A549 (cell line): ENCODE measurements at regions not wholly inside any gene's neighbourhood (a gene's known extent, or its start where the extent isn't known, plus 50 kb on each side); places are given as distances from the start of the nearest gene placed in this dataset.

Experiments
- ATAC-seq, 2 experiments: fragments of 200-7000 bp in 1 of 2; fragments of >200 bp in 1 of 2; cut with Nextera tagmentation in 1 of 2; cut with Tn5 transposase in 1 of 2; 3 replicates each; pipeline versions ENCODE4 v1.8.0 to v1.9.1; 2018 to 2020; ENCODE audit warnings: mild to moderate bottlenecking in 1 of 2, moderate library complexity in 1 of 2
- CTCF ChIA-PET: fragments of 300-600 bp; sonication (Branson Sonifier 250); formaldehyde crosslinking; extraction: SDS; loops from one replicate; lab custom pipeline; 2021; ENCODE audit warnings: antibody characterized with exemption, inconsistent platforms; lab: Yijun Ruan, JAX
- POLR2A ChIA-PET: fragments of 350-600 bp; formaldehyde crosslinking; extraction: SDS; loops from one replicate; lab custom pipeline; 2021; ENCODE audit warnings: antibody characterized with exemption, inconsistent platforms; lab: Yijun Ruan, JAX
- DNase-seq, 2 experiments: peaks; one replicate each; pipeline versions ENCODE4 v3.0.0 to v3.0.0-alpha.2; 2011 to 2016; ENCODE audit warnings: low read depth in 1 of 2, low spot score in 1 of 2
- FAIRE-seq: peaks from 2 replicates; lab custom pipeline; 2011; peaks lifted over from hg19 to GRCh38; lab: Jason Lieb, UNC
- H3K27ac ChIP-seq, 2 experiments: fragments of >200 bp; sonication (Bioruptor Twin); formaldehyde crosslinking; 3 replicates each; pipeline ENCODE4 v1.5.1; 2016 to 2017
- H3K4me1 ChIP-seq: fragments of >200 bp; sonication (Bioruptor Twin); formaldehyde crosslinking; 3 replicates; pipeline ENCODE4 v1.6.1; 2016
- H3K4me2 ChIP-seq: fragments of >200 bp; sonication (Bioruptor Twin); formaldehyde crosslinking; 3 replicates; pipeline ENCODE4 v1.6.1; 2016
- H3K4me3 ChIP-seq: fragments of >200 bp; sonication (Bioruptor Twin); formaldehyde crosslinking; 3 replicates; pipeline ENCODE4 v1.5.1; 2016
- H3K9me3 ChIP-seq: fragments of >200 bp; sonication (Bioruptor Twin); formaldehyde crosslinking; 3 replicates; pipeline ENCODE4 v1.6.1; 2016
- BHLHE40 ChIP-seq: IDR thresholded peaks from 2 replicates; pipeline ENCODE4 v1.6.1; 2012; ENCODE audit warnings: low read depth, low read length, inconsistent platforms
- EHMT2 ChIP-seq: fragments of 200-600 bp; sonication (generic); IDR thresholded peaks from 2 replicates; pipeline ENCODE4 v1.6.1; 2016; ENCODE audit warnings: antibody characterized with exemption, low read depth, mild to moderate bottlenecking, moderate library complexity
- EP300 ChIP-seq, 2 experiments: fragments of >200 bp; sonication (Bioruptor Twin); formaldehyde crosslinking; IDR thresholded peaks; 2 replicates in 1 of 2; 3 replicates in 1 of 2; pipeline ENCODE4 v1.6.1; 2016 to 2017
- FOSL2 ChIP-seq, 2 experiments: fragments of 450-650 bp in 1 of 2; fragments of >200 bp in 1 of 2; sonication (Bioruptor Twin) in 1 of 2; formaldehyde crosslinking; IDR thresholded peaks; 2 replicates each; pipeline versions ENCODE4 v1.5.0 to v1.6.1; 2016 to 2020; ENCODE audit warnings: mild to moderate bottlenecking in 1 of 2, moderate library complexity in 1 of 2
- GATA3 ChIP-seq: IDR thresholded peaks from 2 replicates; pipeline ENCODE4 v1.6.1; 2012; ENCODE audit warnings: borderline replicate concordance
- JUN ChIP-seq, 2 experiments: fragments of >200 bp; sonication (Bioruptor Twin); formaldehyde crosslinking; IDR thresholded peaks; 2 replicates in 1 of 2; 3 replicates in 1 of 2; pipeline ENCODE4 v1.6.1; 2016 to 2017
- JUNB ChIP-seq: fragments of >200 bp; sonication (Bioruptor Twin); formaldehyde crosslinking; IDR thresholded peaks from 2 replicates; pipeline ENCODE4 v1.6.1; 2016
- MAFK ChIP-seq: fragments of 450-650 bp; IDR thresholded peaks from 2 replicates; pipeline ENCODE4 v1.6.1; 2014; ENCODE audit not compliant: partially characterized antibody
- NPAS2 ChIP-seq: fragments of 250-450 bp; sonication (Bioruptor Pico); IDR thresholded peaks from 2 replicates; pipeline ENCODE4 v1.8.0; 2022; ENCODE audit warnings: mild to moderate bottlenecking, moderate library complexity, borderline replicate concordance
- POLR2A ChIP-seq: IDR thresholded peaks from 2 replicates; pipeline ENCODE4 v1.6.1; 2012; ENCODE audit warnings: mild to moderate bottlenecking, low read length
- RAD21 ChIP-seq, 2 experiments: fragments of >200 bp in 1 of 2; sonication (Bioruptor Twin) in 1 of 2; formaldehyde crosslinking in 1 of 2; IDR thresholded peaks in 1 of 2; conservative IDR thresholded peaks in 1 of 2; 2 replicates in 1 of 2; 3 replicates in 1 of 2; pipeline ENCODE4 v1.6.1; 2012 to 2018; ENCODE audit warnings: inconsistent platforms in 1 of 2
- RCOR1 ChIP-seq: fragments of 150-350 bp; IDR thresholded peaks from 2 replicates; pipeline ENCODE4 v1.6.1; 2014; ENCODE audit warnings: antibody characterized with exemption, low read length, low read depth
- SMC3 ChIP-seq: fragments of >200 bp; sonication (Bioruptor Twin); formaldehyde crosslinking; IDR thresholded peaks from 3 replicates; pipeline ENCODE4 v1.6.1; 2018; ENCODE audit warnings: inconsistent platforms
- SREBF2 ChIP-seq: fragments of 450-650 bp; IDR thresholded peaks from 2 replicates; pipeline ENCODE4 v1.6.1; 2014; ENCODE audit warnings: mild to moderate bottlenecking, moderate library complexity
- TFCP2L1 ChIP-seq: fragments of 250-450 bp; sonication (Bioruptor Pico); IDR thresholded peaks from 2 replicates; pipeline ENCODE4 v1.5.0; 2021; ENCODE audit warnings: mild to moderate bottlenecking
- ZFP36 ChIP-seq: fragments of 450-650 bp; IDR thresholded peaks from 2 replicates; pipeline ENCODE4 v1.6.1; 2014; ENCODE audit warnings: borderline replicate concordance; ENCODE audit not compliant: partially characterized antibody
- ZSCAN20 ChIP-seq: fragments of 250-450 bp; sonication (Bioruptor Pico); IDR thresholded peaks from 2 replicates; pipeline ENCODE4 v1.8.0; 2022; ENCODE audit warnings: mild to moderate bottlenecking, moderate library complexity
- WGBS: methylation state at CpG from one replicate; pipeline ENCODE4 v1.1.6; 2017; ENCODE audit errors: missing lambda C conversion rate; 5-methylcytosine and 5-hydroxymethylcytosine counted together
- TF ChIP-seq, protein P1 (sequence below): fragments of >200 bp; sonication (Bioruptor Twin); formaldehyde crosslinking; IDR thresholded peaks from 2 replicates; pipeline ENCODE4 v1.6.1; 2016
- TF ChIP-seq, protein P2 (sequence below): fragments of >200 bp; sonication (Bioruptor Twin); formaldehyde crosslinking; IDR thresholded peaks from 3 replicates; pipeline ENCODE4 v1.6.1; 2016
- TF ChIP-seq, protein P3 (sequence below): fragments of 250-450 bp; sonication (Bioruptor Pico); IDR thresholded peaks from 2 replicates; pipeline ENCODE4 v1.5.0; 2020; ENCODE audit warnings: low read depth, mild to moderate bottlenecking, moderate library complexity
- TF ChIP-seq, protein P4 (sequence below): IDR thresholded peaks from 2 replicates; pipeline ENCODE4 v1.6.1; 2012
- TF ChIP-seq, protein P5 (sequence below): IDR thresholded peaks from 2 replicates; pipeline ENCODE4 v1.6.1; 2012
- TF ChIP-seq, protein P6 (sequence below): fragments of 450-650 bp; IDR thresholded peaks from 2 replicates; pipeline ENCODE4 v1.6.1; 2014; ENCODE audit warnings: antibody characterized with exemption
- TF ChIP-seq, protein P7 (sequence below): fragments of 250-450 bp; sonication (Bioruptor Pico); IDR thresholded peaks from 2 replicates; pipeline ENCODE4 v1.5.0; 2021; ENCODE audit warnings: mild to moderate bottlenecking, moderate library complexity, borderline replicate concordance
- TF ChIP-seq, protein P8 (sequence below): fragments of 200-600 bp; sonication (generic); IDR thresholded peaks from 2 replicates; pipeline ENCODE4 v1.6.1; 2016; ENCODE audit warnings: antibody characterized with exemption, mild to moderate bottlenecking, moderate library complexity

DNA sequence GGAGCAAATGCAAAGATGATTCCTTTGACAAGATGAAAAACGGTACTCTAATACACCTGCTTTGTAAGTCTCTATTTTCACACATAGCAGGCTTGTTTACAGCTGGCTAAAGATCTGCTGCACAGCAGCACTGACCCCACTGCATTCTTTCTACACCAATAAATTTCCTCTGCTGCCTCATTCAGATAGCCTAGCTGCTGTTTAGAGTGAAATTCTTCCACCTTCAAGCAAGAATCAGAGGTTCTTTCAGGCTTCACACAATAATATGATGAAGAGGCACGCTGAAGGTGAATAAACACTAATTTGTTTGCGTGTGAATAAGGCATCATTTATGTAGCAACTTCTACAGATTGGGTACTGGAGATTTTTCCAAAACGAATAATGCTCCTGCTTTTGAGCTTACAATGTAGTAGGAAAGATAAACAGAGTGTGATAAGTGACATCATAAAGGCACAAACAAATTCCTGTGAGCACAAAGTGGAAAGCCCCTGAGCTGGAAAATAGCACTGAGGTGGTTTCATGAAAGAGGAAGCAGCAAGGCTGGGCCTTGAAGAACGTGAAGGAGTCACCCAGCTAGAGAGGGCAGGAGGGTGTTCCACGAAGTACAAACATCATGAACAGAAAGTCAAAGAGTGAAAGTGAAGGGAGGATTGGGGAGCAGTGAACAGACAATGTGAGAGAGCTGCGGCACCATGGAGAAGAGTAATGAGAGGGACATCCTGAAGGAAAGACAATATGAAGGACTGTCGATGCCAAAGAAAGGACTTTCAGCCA lies 543.4 kb downstream of the CD83 start:
- no peak for ATAC-seq
- TF ChIP-seq GATA3 (no peak), SMC3 (no peak), JUN (IDR thresholded peaks at IDR 0.05) (no peak), BHLHE40 (no peak), POLR2A (no peak), SREBF2 (no peak), ZSCAN20 (CRISPR knock-in tag) (no peak), FOSL2 (IDR thresholded peaks at IDR 0.05) (no peak), FOSL2 (CRISPR knock-in tag; IDR thresholded peaks at IDR 0.05) (no peak), NPAS2 (CRISPR knock-in tag) (no peak), EP300 (IDR thresholded peaks at IDR 0.05) (no peak), ZFP36 (no peak), TFCP2L1 (CRISPR knock-in tag) (no peak), RCOR1 (no peak), MAFK (no peak)
- TF ChIP-seq, protein P1, sequence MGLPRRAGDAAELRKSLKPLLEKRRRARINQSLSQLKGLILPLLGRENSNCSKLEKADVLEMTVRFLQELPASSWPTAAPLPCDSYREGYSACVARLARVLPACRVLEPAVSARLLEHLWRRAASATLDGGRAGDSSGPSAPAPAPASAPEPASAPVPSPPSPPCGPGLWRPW: no peak
- TF ChIP-seq, protein P2, sequence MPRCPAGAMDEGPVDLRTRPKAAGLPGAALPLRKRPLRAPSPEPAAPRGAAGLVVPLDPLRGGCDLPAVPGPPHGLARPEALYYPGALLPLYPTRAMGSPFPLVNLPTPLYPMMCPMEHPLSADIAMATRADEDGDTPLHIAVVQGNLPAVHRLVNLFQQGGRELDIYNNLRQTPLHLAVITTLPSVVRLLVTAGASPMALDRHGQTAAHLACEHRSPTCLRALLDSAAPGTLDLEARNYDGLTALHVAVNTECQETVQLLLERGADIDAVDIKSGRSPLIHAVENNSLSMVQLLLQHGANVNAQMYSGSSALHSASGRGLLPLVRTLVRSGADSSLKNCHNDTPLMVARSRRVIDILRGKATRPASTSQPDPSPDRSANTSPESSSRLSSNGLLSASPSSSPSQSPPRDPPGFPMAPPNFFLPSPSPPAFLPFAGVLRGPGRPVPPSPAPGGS: no peak
- TF ChIP-seq, protein P3, sequence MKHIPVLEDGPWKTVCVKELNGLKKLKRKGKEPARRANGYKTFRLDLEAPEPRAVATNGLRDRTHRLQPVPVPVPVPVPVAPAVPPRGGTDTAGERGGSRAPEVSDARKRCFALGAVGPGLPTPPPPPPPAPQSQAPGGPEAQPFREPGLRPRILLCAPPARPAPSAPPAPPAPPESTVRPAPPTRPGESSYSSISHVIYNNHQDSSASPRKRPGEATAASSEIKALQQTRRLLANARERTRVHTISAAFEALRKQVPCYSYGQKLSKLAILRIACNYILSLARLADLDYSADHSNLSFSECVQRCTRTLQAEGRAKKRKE (CRISPR knock-in tag): no peak
- TF ChIP-seq, protein P4, sequence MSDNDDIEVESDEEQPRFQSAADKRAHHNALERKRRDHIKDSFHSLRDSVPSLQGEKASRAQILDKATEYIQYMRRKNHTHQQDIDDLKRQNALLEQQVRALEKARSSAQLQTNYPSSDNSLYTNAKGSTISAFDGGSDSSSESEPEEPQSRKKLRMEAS: no peak
- TF ChIP-seq, protein P5, sequence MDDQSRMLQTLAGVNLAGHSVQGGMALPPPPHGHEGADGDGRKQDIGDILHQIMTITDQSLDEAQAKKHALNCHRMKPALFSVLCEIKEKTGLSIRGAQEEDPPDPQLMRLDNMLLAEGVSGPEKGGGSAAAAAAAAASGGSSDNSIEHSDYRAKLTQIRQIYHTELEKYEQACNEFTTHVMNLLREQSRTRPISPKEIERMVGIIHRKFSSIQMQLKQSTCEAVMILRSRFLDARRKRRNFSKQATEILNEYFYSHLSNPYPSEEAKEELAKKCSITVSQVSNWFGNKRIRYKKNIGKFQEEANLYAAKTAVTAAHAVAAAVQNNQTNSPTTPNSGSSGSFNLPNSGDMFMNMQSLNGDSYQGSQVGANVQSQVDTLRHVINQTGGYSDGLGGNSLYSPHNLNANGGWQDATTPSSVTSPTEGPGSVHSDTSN: no peak
- 40% methylated on average over 8 of the region's 8 CpGs for WGBS
- POLR2A ChIA-PET: no interaction called here
- DNase-seq: peak in 1 of 2 experiments; percentile 6
- CTCF ChIA-PET: interaction anchor here (1.1 kb wide), 1 partner anchor 31 kb away, joined by 3 read pairs; no protein-coding TSS in a partner anchor
- Histone ChIP-seq H3K4me2 (no peak overlapping the region), H3K4me3 (no peak overlapping the region), H3K9me3 (no peaks in the 10 kb centered on the region), H3K4me1 (0 out of 3 replicates have a peak, but pooled peaks cover 4% of the 10 kb centered on the region), H3K27ac (no peak overlapping the region)
- no peak for FAIRE-seq

DNA sequence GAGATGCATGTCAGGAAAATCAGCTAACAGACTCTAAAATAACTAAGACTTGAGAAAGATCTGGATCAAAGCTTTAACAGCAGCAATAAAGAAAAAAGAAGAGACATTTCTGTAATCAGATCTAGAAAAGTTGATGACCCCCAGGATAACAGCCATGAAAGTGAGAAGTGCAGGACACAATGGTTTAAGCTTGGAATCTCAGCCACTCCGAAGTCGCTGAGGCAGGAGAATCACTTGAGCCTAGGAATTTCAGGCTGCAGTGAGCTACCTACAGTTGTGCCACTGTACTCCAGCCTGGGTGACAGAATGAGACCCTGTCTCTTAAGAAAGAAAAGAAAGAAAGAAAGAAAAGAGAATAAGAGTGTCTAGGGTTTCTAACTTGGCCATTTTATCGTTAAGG lies 544.1 kb downstream of the CD83 start:
- ATAC-seq (no peak), FAIRE-seq (no peak), DNase-seq (no peak)
- Histone ChIP-seq H3K4me2 (no peak overlapping the region), H3K27ac (no peak overlapping the region), H3K4me1 (0 out of 3 replicates have a peak, but pooled peaks cover 4% of the 10 kb centered on the region), H3K4me3 (no peak overlapping the region), H3K9me3 (no peaks in the 10 kb centered on the region)
- WGBS: 91% methylated on average over 3 of the region's 3 CpGs
- ChIA-PET POLR2A (no interaction called here), CTCF (interaction anchor here (1.2 kb wide), 1 partner anchor 10 kb away, joined by 4 read pairs; no protein-coding TSS in a partner anchor)
- TF ChIP-seq, protein P6, sequence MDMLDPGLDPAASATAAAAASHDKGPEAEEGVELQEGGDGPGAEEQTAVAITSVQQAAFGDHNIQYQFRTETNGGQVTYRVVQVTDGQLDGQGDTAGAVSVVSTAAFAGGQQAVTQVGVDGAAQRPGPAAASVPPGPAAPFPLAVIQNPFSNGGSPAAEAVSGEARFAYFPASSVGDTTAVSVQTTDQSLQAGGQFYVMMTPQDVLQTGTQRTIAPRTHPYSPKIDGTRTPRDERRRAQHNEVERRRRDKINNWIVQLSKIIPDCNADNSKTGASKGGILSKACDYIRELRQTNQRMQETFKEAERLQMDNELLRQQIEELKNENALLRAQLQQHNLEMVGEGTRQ: no peak
- TF ChIP-seq, protein P5: no peak
- TF ChIP-seq RAD21 (conservative IDR thresholded peaks at IDR 0.05 in 1 of 2, IDR thresholded peaks at IDR 0.05 in 1 of 2) (no peak), JUN (IDR thresholded peaks at IDR 0.05) (no peak), JUNB (no peak), ZFP36 (no peak), EHMT2 (no peak)
- TF ChIP-seq, protein P7, sequence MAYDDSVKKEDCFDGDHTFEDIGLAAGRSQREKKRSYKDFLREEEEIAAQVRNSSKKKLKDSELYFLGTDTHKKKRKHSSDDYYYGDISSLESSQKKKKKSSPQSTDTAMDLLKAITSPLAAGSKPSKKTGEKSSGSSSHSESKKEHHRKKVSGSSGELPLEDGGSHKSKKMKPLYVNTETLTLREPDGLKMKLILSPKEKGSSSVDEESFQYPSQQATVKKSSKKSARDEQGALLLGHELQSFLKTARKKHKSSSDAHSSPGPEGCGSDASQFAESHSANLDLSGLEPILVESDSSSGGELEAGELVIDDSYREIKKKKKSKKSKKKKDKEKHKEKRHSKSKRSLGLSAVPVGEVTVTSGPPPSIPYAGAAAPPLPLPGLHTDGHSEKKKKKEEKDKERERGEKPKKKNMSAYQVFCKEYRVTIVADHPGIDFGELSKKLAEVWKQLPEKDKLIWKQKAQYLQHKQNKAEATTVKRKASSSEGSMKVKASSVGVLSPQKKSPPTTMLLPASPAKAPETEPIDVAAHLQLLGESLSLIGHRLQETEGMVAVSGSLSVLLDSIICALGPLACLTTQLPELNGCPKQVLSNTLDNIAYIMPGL (CRISPR knock-in tag): no peak
- TF ChIP-seq, protein P8, sequence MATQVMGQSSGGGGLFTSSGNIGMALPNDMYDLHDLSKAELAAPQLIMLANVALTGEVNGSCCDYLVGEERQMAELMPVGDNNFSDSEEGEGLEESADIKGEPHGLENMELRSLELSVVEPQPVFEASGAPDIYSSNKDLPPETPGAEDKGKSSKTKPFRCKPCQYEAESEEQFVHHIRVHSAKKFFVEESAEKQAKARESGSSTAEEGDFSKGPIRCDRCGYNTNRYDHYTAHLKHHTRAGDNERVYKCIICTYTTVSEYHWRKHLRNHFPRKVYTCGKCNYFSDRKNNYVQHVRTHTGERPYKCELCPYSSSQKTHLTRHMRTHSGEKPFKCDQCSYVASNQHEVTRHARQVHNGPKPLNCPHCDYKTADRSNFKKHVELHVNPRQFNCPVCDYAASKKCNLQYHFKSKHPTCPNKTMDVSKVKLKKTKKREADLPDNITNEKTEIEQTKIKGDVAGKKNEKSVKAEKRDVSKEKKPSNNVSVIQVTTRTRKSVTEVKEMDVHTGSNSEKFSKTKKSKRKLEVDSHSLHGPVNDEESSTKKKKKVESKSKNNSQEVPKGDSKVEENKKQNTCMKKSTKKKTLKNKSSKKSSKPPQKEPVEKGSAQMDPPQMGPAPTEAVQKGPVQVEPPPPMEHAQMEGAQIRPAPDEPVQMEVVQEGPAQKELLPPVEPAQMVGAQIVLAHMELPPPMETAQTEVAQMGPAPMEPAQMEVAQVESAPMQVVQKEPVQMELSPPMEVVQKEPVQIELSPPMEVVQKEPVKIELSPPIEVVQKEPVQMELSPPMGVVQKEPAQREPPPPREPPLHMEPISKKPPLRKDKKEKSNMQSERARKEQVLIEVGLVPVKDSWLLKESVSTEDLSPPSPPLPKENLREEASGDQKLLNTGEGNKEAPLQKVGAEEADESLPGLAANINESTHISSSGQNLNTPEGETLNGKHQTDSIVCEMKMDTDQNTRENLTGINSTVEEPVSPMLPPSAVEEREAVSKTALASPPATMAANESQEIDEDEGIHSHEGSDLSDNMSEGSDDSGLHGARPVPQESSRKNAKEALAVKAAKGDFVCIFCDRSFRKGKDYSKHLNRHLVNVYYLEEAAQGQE: no peak
